Heart right ventricle (tissue), 16 donors: ENCODE measurements at regions not wholly inside any gene's neighbourhood (a gene's known extent, or its start where the extent isn't known, plus 50 kb on each side); places are given as distances from the start of the nearest gene placed in this dataset.

Experiments used
- ATAC-seq, 8 donors: fragments of 200-7000 bp; cut with Tn5 transposase; one replicate each; pipeline ENCODE4 v1.9.1; 2020; ENCODE audit warnings: mild to moderate bottlenecking in 8 of 8, moderate library complexity in 8 of 8, moderate number of reproducible peaks in 1 of 8
- DNase-seq, 2 donors: peaks; one replicate each; pipeline ENCODE4 v3.0.0-alpha.2; 2020
- H3K27ac ChIP-seq, 10 donors: fragments of 200-600 bp; sonication (generic) in 2 of 10; one replicate each; pipeline versions ENCODE4 v1.5.0 to v1.8.0; 2020 to 2022; ENCODE audit warnings: mild to moderate bottlenecking in 3 of 10
- H3K27me3 ChIP-seq, 7 donors: fragments of 200-600 bp; one replicate each; pipeline ENCODE4 v1.8.0; 2021 to 2022; ENCODE audit warnings: mild to moderate bottlenecking in 2 of 7
- H3K36me3 ChIP-seq, 9 donors: fragments of 200-600 bp; sonication (generic) in 1 of 9; one replicate each; pipeline versions ENCODE4 v1.5.0 to v1.8.0; 2020 to 2022; ENCODE audit warnings: mild to moderate bottlenecking in 2 of 9
- H3K4me1 ChIP-seq, 9 donors: fragments of 200-600 bp; sonication (generic) in 1 of 9; one replicate each; pipeline versions ENCODE4 v1.5.0 to v1.8.0; 2020 to 2022; ENCODE audit warnings: mild to moderate bottlenecking in 4 of 9
- H3K4me3 ChIP-seq, 10 donors: fragments of 200-600 bp; sonication (generic) in 2 of 10; one replicate each; pipeline versions ENCODE4 v1.5.0 to v1.8.0; 2020 to 2022; ENCODE audit warnings: mild to moderate bottlenecking in 7 of 10, moderate library complexity in 2 of 10
- H3K9me3 ChIP-seq, 11 donors: fragments of 200-600 bp in 10 of 11; sonication (generic) in 2 of 11; one replicate each; pipeline versions ENCODE4 v1.5.0 to v1.8.0; 2013 to 2022; ENCODE audit warnings: mild to moderate bottlenecking in 2 of 11, control low read depth in 1 of 11, moderate library complexity in 1 of 11
- WGBS, 2 donors: extraction: QIAGEN DNeasy Blood & Tissue Kit; methylation state at CpG; one replicate each; pipeline ENCODE4 v1.1.7; 2013; ENCODE audit warnings: inconsistent platforms in 1 of 2; 5-methylcytosine and 5-hydroxymethylcytosine counted together
- intact Hi-C, 10 donors: fragments of 100-400 bp; cut with DNase I; formaldehyde crosslinking; loops; one replicate each; pipeline versions ENCODE4 v1.11.1 to v1.14.2; 2022
- TF ChIP-seq, protein P1 (sequence below), 9 donors: fragments of 200-600 bp; sonication (generic) in 2 of 9; IDR thresholded peaks; one replicate each; pipeline versions ENCODE4 v1.5.0 to v1.8.0; 2021 to 2022; ENCODE audit warnings: antibody characterized with exemption in 9 of 9, mild to moderate bottlenecking in 5 of 9, moderate library complexity in 1 of 9
- donor health status: Arrhythmogenic right ventricular cardiomyopathy.
- donor health status: ischemic (EF 13 %, LVEDD 7.1; RV severe dilation, severe dysfunction).
- donor health status: healthy with polysubstance abuse.
- donor health status: DM: no; HTN: yes; CAD: no.
- donor health status: DM: no; HTN: no; CAD: no.
- donor health status: ischemic (EF 25% LVEDD 6.9; RV normal size, moderate dysfunction).
- donor health status: ischemic (EF 25% LVEDD 5.7; RV mildly dilated, moderate dysfunction).
- donor health status: healthy.
- donor health status: DM: yes; HTN: yes; CAD: no.
- donor health status: Ischemic cardiomyopathy.
- donor health status: ischemic (EF 35%, LVEDD 5.7; RV mildly dilated, moderate dysfunction).
- donor health status: nonischemic (EF 11% LVEDD 7.7; RV severe dilation, severe dysfunction).
- donor health status: DM: yes; HTN: yes; CAD: no.
- donor health status: PGD.
- donor health status: ischemic (EF 29% LVEDD 5.4; RV normal size, mild dysfunction).
- donor health status: nonischemic (EF 23%, LVEDD 6.1; RV moderate dilation, normal function).

DNA sequence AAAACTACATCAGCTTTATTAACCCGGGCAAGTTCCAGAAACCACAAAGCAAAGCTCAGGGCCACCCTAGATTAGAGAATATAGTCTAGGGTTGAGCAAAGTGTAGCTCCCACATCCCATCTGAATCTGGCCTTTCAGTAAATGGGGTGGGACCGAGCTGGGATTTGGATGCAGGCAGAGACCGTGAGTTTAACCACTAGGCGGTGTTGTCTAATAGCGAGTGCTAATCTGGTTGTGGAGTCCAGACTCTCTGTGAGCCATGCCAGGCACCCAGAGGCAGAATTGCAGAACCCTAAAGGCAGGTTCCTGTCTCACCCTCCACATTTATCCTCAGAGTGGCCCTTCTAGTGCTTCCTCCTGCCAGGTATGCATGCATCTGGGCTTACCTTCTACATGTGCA, 435.9 kb downstream of the TSN start:
- intact Hi-C loops = no loop called here
- DNase-seq (no peak), ATAC-seq (peak in 3 of 8 donors; percentile 38 to 45 (median 38))
- TF ChIP-seq, protein P1, sequence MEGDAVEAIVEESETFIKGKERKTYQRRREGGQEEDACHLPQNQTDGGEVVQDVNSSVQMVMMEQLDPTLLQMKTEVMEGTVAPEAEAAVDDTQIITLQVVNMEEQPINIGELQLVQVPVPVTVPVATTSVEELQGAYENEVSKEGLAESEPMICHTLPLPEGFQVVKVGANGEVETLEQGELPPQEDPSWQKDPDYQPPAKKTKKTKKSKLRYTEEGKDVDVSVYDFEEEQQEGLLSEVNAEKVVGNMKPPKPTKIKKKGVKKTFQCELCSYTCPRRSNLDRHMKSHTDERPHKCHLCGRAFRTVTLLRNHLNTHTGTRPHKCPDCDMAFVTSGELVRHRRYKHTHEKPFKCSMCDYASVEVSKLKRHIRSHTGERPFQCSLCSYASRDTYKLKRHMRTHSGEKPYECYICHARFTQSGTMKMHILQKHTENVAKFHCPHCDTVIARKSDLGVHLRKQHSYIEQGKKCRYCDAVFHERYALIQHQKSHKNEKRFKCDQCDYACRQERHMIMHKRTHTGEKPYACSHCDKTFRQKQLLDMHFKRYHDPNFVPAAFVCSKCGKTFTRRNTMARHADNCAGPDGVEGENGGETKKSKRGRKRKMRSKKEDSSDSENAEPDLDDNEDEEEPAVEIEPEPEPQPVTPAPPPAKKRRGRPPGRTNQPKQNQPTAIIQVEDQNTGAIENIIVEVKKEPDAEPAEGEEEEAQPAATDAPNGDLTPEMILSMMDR (IDR thresholded peaks at IDR 0.05) = peak in 6 of 9 donors; percentile 8 to 26 (median 16)
- Histone ChIP-seq H3K9me3 (peaks cover 0 to 3% (median 0%) of the 10 kb centered on the region in 11 donors), H3K27me3 (peaks cover 0 to 21% (median 3%) of the 10 kb centered on the region in 7 donors), H3K4me1 (peaks cover 0 to 6% (median 0%) of the 10 kb centered on the region in 9 donors), H3K36me3 (no peaks in the 10 kb centered on the region), H3K4me3 (no peak overlapping the region), H3K27ac (no peak overlapping the region)
- WGBS, 2 donors = 42 to 45% methylated on average over 5 of the region's 5 CpGs

- intact Hi-C loops = no loop called here
- no peaks in the 10 kb centered on the region for H3K4me1 ChIP-seq
- peaks cover 0 to 3% (median 0%) of the 10 kb centered on the region in 11 donors for H3K9me3 ChIP-seq
- peaks cover 0 to 15% (median 3%) of the 10 kb centered on the region in 7 donors for H3K27me3 ChIP-seq
- H3K36me3 ChIP-seq = no peaks in the 10 kb centered on the region
- no peak for ATAC-seq
- H3K27ac ChIP-seq = no peak overlapping the region
- H3K4me3 ChIP-seq = no peak overlapping the region
- no peak for DNase-seq
- TF ChIP-seq, protein P1 (IDR thresholded peaks at IDR 0.05) = no peak
- 64 to 70% methylated on average over 6 of the region's 6 CpGs for whole genome bisulfite sequencing, 2 donors
These were observed 438.2 kb downstream of the TSN start for GRCh38 chr2:122193622-122194021.

DNA sequence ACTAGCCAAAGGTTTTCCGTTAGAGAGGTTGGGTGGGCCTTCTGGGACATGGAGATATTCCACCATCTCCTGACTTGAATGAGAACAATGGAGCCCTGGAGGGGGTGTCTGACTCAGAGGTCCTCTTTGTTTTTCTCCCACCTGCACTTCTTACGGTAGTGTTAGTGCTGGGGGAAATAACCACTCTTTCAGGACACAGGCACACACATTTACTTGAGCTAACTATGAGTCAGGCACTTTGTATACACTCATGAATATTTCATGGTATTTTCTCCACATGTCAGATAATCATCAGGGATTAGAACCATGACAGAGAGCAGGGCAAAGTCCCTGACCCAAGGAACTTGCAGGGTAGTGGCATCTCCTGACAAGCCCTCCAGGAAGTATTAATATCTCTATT, 439.1 kb downstream of the TSN start:
- Histone ChIP-seq H3K9me3 (peaks cover 0 to 3% (median 0%) of the 10 kb centered on the region in 11 donors), H3K27ac (no peak overlapping the region), H3K4me3 (no peak overlapping the region), H3K36me3 (no peaks in the 10 kb centered on the region), H3K27me3 (peaks cover 0 to 6% (median 3%) of the 10 kb centered on the region in 7 donors), H3K4me1 (no peaks in the 10 kb centered on the region)
- DNase-seq (no peak), ATAC-seq (no peak)
- intact Hi-C loops = no loop called here
- WGBS, 2 donors = 75 to 86% methylated on average over 2 of the region's 2 CpGs
- TF ChIP-seq, protein P1 (IDR thresholded peaks at IDR 0.05) = no peak

DNA sequence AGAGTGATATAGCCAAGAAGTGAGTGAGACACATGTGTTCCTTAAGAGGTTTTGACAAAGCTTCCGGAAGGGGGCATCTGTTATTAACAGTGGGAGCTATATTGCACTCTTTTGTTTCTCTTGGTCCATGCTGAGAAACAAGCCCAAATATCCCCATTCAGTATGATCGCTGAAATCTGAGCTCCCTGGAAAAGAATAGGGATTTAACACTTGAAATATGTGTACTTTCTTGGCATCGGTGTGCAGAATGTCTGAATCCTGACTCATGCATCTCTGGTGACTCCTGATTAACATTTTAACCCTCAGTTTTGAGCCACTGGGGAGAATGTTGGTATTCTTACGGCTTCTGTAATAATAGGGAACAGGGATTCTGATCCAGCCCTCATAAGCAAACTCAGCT, 448.1 kb downstream of the TSN start:
- TF ChIP-seq, protein P1 (IDR thresholded peaks at IDR 0.05) = no peak
- H3K27me3 ChIP-seq = peaks cover 0 to 4% (median 0%) of the 10 kb centered on the region in 7 donors
- ATAC-seq (peak in 7 of 8 donors; percentile 29 to 78 (median 47)), DNase-seq (no peak)
- no peaks in the 10 kb centered on the region for H3K36me3 ChIP-seq
- intact Hi-C loops = no loop called here
- 61 to 64% methylated on average over 4 of the region's 4 CpGs for WGBS, 2 donors
- no peaks in the 10 kb centered on the region for H3K9me3 ChIP-seq
- H3K4me1 ChIP-seq = peaks cover 0 to 6% (median 0%) of the 10 kb centered on the region in 9 donors
- no peak overlapping the region for H3K27ac ChIP-seq
- no peak overlapping the region for H3K4me3 ChIP-seq
